GM12872 (cell line): ENCODE measurements at regions not wholly inside any gene's neighbourhood (a gene's known extent, or its start where the extent isn't known, plus 50 kb on each side); places are given as distances from the start of the nearest gene placed in this dataset.

Experiments
- TF ChIP-seq, protein P1 (sequence below): IDR thresholded peaks from 3 replicates; pipeline ENCODE4 v1.5.1; 2011; ENCODE audit warnings: low read depth, mild to moderate bottlenecking, low read length, moderate library complexity; ENCODE audit not compliant: insufficient read depth

GRCh38 chr11:39678996-39679395 lies 1780.5 kb downstream of the LRRC4C start:
- TF ChIP-seq, protein P1, sequence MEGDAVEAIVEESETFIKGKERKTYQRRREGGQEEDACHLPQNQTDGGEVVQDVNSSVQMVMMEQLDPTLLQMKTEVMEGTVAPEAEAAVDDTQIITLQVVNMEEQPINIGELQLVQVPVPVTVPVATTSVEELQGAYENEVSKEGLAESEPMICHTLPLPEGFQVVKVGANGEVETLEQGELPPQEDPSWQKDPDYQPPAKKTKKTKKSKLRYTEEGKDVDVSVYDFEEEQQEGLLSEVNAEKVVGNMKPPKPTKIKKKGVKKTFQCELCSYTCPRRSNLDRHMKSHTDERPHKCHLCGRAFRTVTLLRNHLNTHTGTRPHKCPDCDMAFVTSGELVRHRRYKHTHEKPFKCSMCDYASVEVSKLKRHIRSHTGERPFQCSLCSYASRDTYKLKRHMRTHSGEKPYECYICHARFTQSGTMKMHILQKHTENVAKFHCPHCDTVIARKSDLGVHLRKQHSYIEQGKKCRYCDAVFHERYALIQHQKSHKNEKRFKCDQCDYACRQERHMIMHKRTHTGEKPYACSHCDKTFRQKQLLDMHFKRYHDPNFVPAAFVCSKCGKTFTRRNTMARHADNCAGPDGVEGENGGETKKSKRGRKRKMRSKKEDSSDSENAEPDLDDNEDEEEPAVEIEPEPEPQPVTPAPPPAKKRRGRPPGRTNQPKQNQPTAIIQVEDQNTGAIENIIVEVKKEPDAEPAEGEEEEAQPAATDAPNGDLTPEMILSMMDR: no peak

DNA sequence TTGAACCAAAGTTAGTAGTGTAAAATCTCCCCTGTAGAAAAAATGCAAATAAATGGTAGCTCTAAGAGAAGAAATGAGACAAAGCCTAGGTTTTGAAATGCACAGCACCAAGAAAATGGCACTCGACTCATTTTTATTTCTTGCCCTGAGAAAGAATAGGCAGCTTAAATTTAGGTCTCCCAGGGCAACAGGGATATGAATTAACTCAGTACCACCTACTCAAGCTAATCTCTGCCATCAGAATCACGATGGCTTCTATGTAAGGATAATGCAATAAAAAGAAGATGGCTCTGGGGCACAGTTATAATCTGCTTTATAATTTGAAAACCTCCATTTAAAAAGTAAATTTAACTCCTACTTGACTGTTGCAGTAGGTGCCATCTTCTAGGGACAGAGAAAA lies 1784.3 kb downstream of the LRRC4C start:
- TF ChIP-seq, protein P1: no peak

GRCh38 chr11:39674761-39675160 lies 1784.7 kb downstream of the LRRC4C start:
- TF ChIP-seq, protein P1: no peak

DNA sequence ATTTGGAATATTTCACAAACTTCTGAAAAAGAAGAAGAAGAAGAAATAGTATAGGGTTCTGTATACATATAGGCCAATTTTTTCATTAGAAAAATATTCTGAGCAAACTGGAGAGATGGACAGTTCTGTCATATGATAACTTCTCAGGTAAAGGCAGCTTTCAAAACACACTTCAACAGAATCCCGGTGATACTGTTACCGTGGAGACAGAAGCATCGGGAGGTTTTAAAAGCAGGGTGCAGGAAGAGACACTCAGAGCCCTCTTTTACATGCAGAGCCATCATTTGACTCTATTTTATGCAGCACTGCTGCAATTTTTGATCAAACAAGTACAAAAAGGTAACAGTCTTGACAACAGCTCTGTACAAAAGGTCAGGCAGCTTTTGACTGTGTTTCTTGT lies 1785.4 kb downstream of the LRRC4C start:
- TF ChIP-seq, protein P1: no peak

GRCh38 chr11:39668640-39669039 lies 1790.8 kb downstream of the LRRC4C start:
- TF ChIP-seq, protein P1: no peak

DNA sequence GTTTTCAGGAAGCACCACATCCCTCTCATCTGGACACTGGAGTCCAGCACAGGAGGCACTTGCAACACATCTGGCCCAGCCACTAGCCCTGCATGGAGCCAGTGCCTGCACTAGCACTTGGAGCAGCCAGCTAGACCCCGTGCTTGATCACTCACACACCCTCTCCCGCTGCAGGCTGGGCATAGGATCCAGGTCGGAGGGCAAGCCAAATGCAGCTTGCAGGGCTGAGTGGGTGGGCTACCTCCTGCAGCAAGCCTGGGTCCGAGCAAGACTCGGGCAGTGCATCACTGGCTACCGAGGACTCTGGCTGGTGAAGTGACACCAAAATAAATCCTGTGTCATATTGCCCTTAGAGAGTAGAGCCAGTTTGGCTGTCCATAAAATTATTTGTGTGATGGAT lies 1795.4 kb downstream of the LRRC4C start:
- TF ChIP-seq, protein P1: no peak

GRCh38 chr11:39661890-39662289 lies 1797.6 kb downstream of the LRRC4C start:
- TF ChIP-seq, protein P1: no peak
